H1 (cell line): ENCODE measurements at regions not wholly inside any gene's neighbourhood (a gene's known extent, or its start where the extent isn't known, plus 50 kb on each side); places are given as distances from the start of the nearest gene placed in this dataset.

Experiments used
- CHD1 ChIP-seq: IDR thresholded peaks from 2 replicates; pipeline ENCODE4 v1.6.1; 2012; ENCODE audit warnings: low read depth, low read length, improper control_type of control experiment
- JUN ChIP-seq: IDR thresholded peaks from 2 replicates; pipeline ENCODE4 v1.6.1; 2011; ENCODE audit warnings: low read depth, mild to moderate bottlenecking, improper control_type of control experiment, low read length
- KDM4A ChIP-seq: IDR thresholded peaks from one replicate; pipeline ENCODE4 v1.7.1; 2012; ENCODE audit warnings: low read depth, mild to moderate bottlenecking, moderate library complexity, low read length, inconsistent platforms; ENCODE audit not compliant: severe bottlenecking
- NRF1 ChIP-seq: IDR thresholded peaks from 2 replicates; pipeline ENCODE4 v1.6.1; 2011; ENCODE audit warnings: mild to moderate bottlenecking, low read depth, low read length, improper control_type of control experiment
- RBBP5 ChIP-seq: IDR thresholded peaks from 2 replicates; pipeline ENCODE4 v1.7.1; 2012; ENCODE audit warnings: low read depth, mild to moderate bottlenecking, inconsistent platforms, low read length, moderate library complexity, borderline replicate concordance
- ZNF274 ChIP-seq: IDR thresholded peaks from 2 replicates; pipeline ENCODE4 v1.7.0; 2012; ENCODE audit warnings: low read length, borderline replicate concordance; ENCODE audit errors: extremely low read depth

- TF ChIP-seq CHD1 (no peak), RBBP5 (no peak), JUN (no peak), ZNF274 (no peak), KDM4A (no peak), NRF1 (no peak)
Measured at GRCh38 chr5:54703565-54704255, 186.2 kb downstream of the SNX18 start (continued).
